ENCODE measurements at regions not wholly inside any gene's neighbourhood (a gene's known extent, or its start where the extent isn't known, plus 50 kb on each side); places are given as distances from the start of the nearest gene placed in this dataset.

- Histone ChIP-seq H4K91ac (ENCODE audit: low read depth, low read length, poor library complexity) (no peak overlapping the region), H3K79me1 (ENCODE audit: low read depth, low read length) (no peaks in the 10 kb centered on the region), H2AK5ac (ENCODE audit: low read depth, low read length) (no peak overlapping the region), H3K9me3 (replicated peaks in 1 of 2; ENCODE audit: control insufficient read depth in 2 of 2, insufficient read depth in 1 of 2, low read depth in 1 of 2, low read length in 2 of 2) (no peaks in the 10 kb centered on the region), H3K27me3 (ENCODE audit: control insufficient read depth in 3 of 3, insufficient read depth in 3 of 3, low read depth in 1 of 3, low read length in 3 of 3) (peaks cover 0 to 31% (median 0%) of the 10 kb centered on the region in 3 experiments), H2AFZ (ENCODE audit: low read length) (no peak overlapping the region), H2BK15ac (ENCODE audit: low read length) (no peak overlapping the region), H2BK5ac (ENCODE audit: low read length) (no peak overlapping the region), H3K4me2 (ENCODE audit: insufficient read depth, low read length, poor library complexity, severe bottlenecking) (no peak overlapping the region), H3K36me3 (replicated peaks in 1 of 2; ENCODE audit: control insufficient read depth in 2 of 2, insufficient read depth in 2 of 2, low read length in 2 of 2) (no peaks in the 10 kb centered on the region), H2BK120ac (ENCODE audit: low read depth, low read length) (no peak overlapping the region), H3K4me3 (ENCODE audit: low read length in 2 of 2) (no peak overlapping the region), H3K4ac (ENCODE audit: low read length) (no peak overlapping the region), H2BK12ac (ENCODE audit: low read length) (no peak overlapping the region), H3K9ac (ENCODE audit: low read depth, low read length, poor library complexity) (no peak overlapping the region), H3K18ac (ENCODE audit: low read length) (peak overlapping the region; percentile 40), H3K23ac (ENCODE audit: low read depth, low read length, poor library complexity) (no peak overlapping the region), H3K4me1 (ENCODE audit: control insufficient read depth in 2 of 2, insufficient read depth in 1 of 2, low read depth in 1 of 2, low read length in 2 of 2) (no peaks in the 10 kb centered on the region), H3K14ac (ENCODE audit: low read length) (no peak overlapping the region), H4K8ac (ENCODE audit: low read depth, low read length) (no peak overlapping the region), H3K27ac (replicated peaks; ENCODE audit: low read length) (no peak overlapping the region)
- no CpG with 5 or more reads among the region's 13 CpGs for WGBS, 2 donors (ENCODE audit: extremely low coverage in 2 of 2, insufficient read length in 2 of 2, insufficient replicate concordance in 1 of 2)
- DNase-seq (ENCODE audit: low spot score) = no peak
Measured at GRCh38 chr3:72316501-72317279, 531.6 kb downstream of the SHQ1 start.

- Histone ChIP-seq H3K14ac (ENCODE audit: low read length) (no peak overlapping the region), H4K91ac (ENCODE audit: low read depth, low read length, poor library complexity) (no peak overlapping the region), H2BK12ac (ENCODE audit: low read length) (no peak overlapping the region), H3K4me1 (ENCODE audit: control insufficient read depth in 2 of 2, insufficient read depth in 1 of 2, low read depth in 1 of 2, low read length in 2 of 2) (no peaks in the 10 kb centered on the region), H3K4me2 (ENCODE audit: insufficient read depth, low read length, poor library complexity, severe bottlenecking) (no peak overlapping the region), H4K8ac (ENCODE audit: low read depth, low read length) (no peak overlapping the region), H3K9ac (ENCODE audit: low read depth, low read length, poor library complexity) (no peak overlapping the region), H2AK5ac (ENCODE audit: low read depth, low read length) (no peak overlapping the region), H3K9me3 (replicated peaks in 1 of 2; ENCODE audit: control insufficient read depth in 2 of 2, insufficient read depth in 1 of 2, low read depth in 1 of 2, low read length in 2 of 2) (no peaks in the 10 kb centered on the region), H2BK120ac (ENCODE audit: low read depth, low read length) (no peak overlapping the region), H2BK15ac (ENCODE audit: low read length) (no peak overlapping the region), H2AFZ (ENCODE audit: low read length) (no peak overlapping the region), H3K27ac (replicated peaks; ENCODE audit: low read length) (no peak overlapping the region), H3K79me1 (ENCODE audit: low read depth, low read length) (no peaks in the 10 kb centered on the region), H3K4me3 (ENCODE audit: low read length in 2 of 2) (no peak overlapping the region), H3K27me3 (ENCODE audit: control insufficient read depth in 3 of 3, insufficient read depth in 3 of 3, low read depth in 1 of 3, low read length in 3 of 3) (peaks cover 0 to 35% (median 0%) of the 10 kb centered on the region in 3 experiments), H2BK5ac (ENCODE audit: low read length) (no peak overlapping the region), H3K36me3 (replicated peaks in 1 of 2; ENCODE audit: control insufficient read depth in 2 of 2, insufficient read depth in 2 of 2, low read length in 2 of 2) (no peaks in the 10 kb centered on the region), H3K18ac (ENCODE audit: low read length) (no peak overlapping the region), H3K4ac (ENCODE audit: low read length) (no peak overlapping the region), H3K23ac (ENCODE audit: low read depth, low read length, poor library complexity) (no peak overlapping the region)
- no CpG with 5 or more reads among the region's 1 CpG for WGBS, 2 donors (ENCODE audit: extremely low coverage in 2 of 2, insufficient read length in 2 of 2, insufficient replicate concordance in 1 of 2)
- DNase-seq (ENCODE audit: low spot score) = no peak
Measured at GRCh38 chr3:72313308-72313707, 528.4 kb upstream of the PROK2 start.

- Histone ChIP-seq H2AFZ (ENCODE audit: low read length) (no peak overlapping the region), H3K23ac (ENCODE audit: low read depth, low read length, poor library complexity) (no peak overlapping the region), H3K27ac (replicated peaks; ENCODE audit: low read length) (no peak overlapping the region), H3K36me3 (replicated peaks in 1 of 2; ENCODE audit: control insufficient read depth in 2 of 2, insufficient read depth in 2 of 2, low read length in 2 of 2) (no peaks in the 10 kb centered on the region), H3K14ac (ENCODE audit: low read length) (no peak overlapping the region), H3K4me1 (ENCODE audit: control insufficient read depth in 2 of 2, insufficient read depth in 1 of 2, low read depth in 1 of 2, low read length in 2 of 2) (no peaks in the 10 kb centered on the region), H2AK5ac (ENCODE audit: low read depth, low read length) (no peak overlapping the region), H3K18ac (ENCODE audit: low read length) (no peak overlapping the region), H4K91ac (ENCODE audit: low read depth, low read length, poor library complexity) (no peak overlapping the region), H3K4ac (ENCODE audit: low read length) (no peak overlapping the region), H3K4me3 (ENCODE audit: low read length in 2 of 2) (no peak overlapping the region), H2BK120ac (ENCODE audit: low read depth, low read length) (no peak overlapping the region), H3K9me3 (replicated peaks in 1 of 2; ENCODE audit: control insufficient read depth in 2 of 2, insufficient read depth in 1 of 2, low read depth in 1 of 2, low read length in 2 of 2) (no peaks in the 10 kb centered on the region), H2BK12ac (ENCODE audit: low read length) (no peak overlapping the region), H3K4me2 (ENCODE audit: insufficient read depth, low read length, poor library complexity, severe bottlenecking) (no peak overlapping the region), H3K9ac (ENCODE audit: low read depth, low read length, poor library complexity) (no peak overlapping the region), H2BK5ac (ENCODE audit: low read length) (no peak overlapping the region), H2BK15ac (ENCODE audit: low read length) (no peak overlapping the region), H3K27me3 (ENCODE audit: control insufficient read depth in 3 of 3, insufficient read depth in 3 of 3, low read depth in 1 of 3, low read length in 3 of 3) (peaks cover 0 to 33% (median 0%) of the 10 kb centered on the region in 3 experiments), H4K8ac (ENCODE audit: low read depth, low read length) (no peak overlapping the region), H3K79me1 (ENCODE audit: low read depth, low read length) (no peaks in the 10 kb centered on the region)
- no CpG with 5 or more reads among the region's 6 CpGs for WGBS, 2 donors (ENCODE audit: extremely low coverage in 2 of 2, insufficient read length in 2 of 2, insufficient replicate concordance in 1 of 2)
- no peak for DNase-seq (ENCODE audit: low spot score)
Measured at GRCh38 chr3:72312339-72312738, 527.4 kb upstream of the PROK2 start.

GRCh38 chr3:72311425-72311824, 526.5 kb upstream of the PROK2 start:
- no peak overlapping the region for H2BK12ac ChIP-seq (ENCODE audit: low read length)
- no peak for DNase-seq (ENCODE audit: low spot score)
- peak overlapping the region; percentile 13 for H3K23ac ChIP-seq (ENCODE audit: low read depth, low read length, poor library complexity)
- no peaks in the 10 kb centered on the region for H3K9me3 ChIP-seq (replicated peaks in 1 of 2; ENCODE audit: control insufficient read depth in 2 of 2, insufficient read depth in 1 of 2, low read depth in 1 of 2, low read length in 2 of 2)
- no peak overlapping the region for H3K4ac ChIP-seq (ENCODE audit: low read length)
- H4K91ac ChIP-seq (ENCODE audit: low read depth, low read length, poor library complexity) = no peak overlapping the region
- H3K9ac ChIP-seq (ENCODE audit: low read depth, low read length, poor library complexity) = no peak overlapping the region
- H3K36me3 ChIP-seq (replicated peaks in 1 of 2; ENCODE audit: control insufficient read depth in 2 of 2, insufficient read depth in 2 of 2, low read length in 2 of 2) = no peaks in the 10 kb centered on the region
- no peak overlapping the region for H2BK15ac ChIP-seq (ENCODE audit: low read length)
- H2BK5ac ChIP-seq (ENCODE audit: low read length) = no peak overlapping the region
- H3K14ac ChIP-seq (ENCODE audit: low read length) = no peak overlapping the region
- H3K27ac ChIP-seq (replicated peaks; ENCODE audit: low read length) = no peak overlapping the region
- H2BK120ac ChIP-seq (ENCODE audit: low read depth, low read length) = no peak overlapping the region
- WGBS, 2 donors (ENCODE audit: extremely low coverage in 2 of 2, insufficient read length in 2 of 2, insufficient replicate concordance in 1 of 2) = no CpG with 5 or more reads among the region's 7 CpGs
- H3K79me1 ChIP-seq (ENCODE audit: low read depth, low read length) = no peaks in the 10 kb centered on the region
- H3K4me1 ChIP-seq (ENCODE audit: control insufficient read depth in 2 of 2, insufficient read depth in 1 of 2, low read depth in 1 of 2, low read length in 2 of 2) = no peaks in the 10 kb centered on the region
- H2AFZ ChIP-seq (ENCODE audit: low read length) = no peak overlapping the region
- no peak overlapping the region for H2AK5ac ChIP-seq (ENCODE audit: low read depth, low read length)
- no peak overlapping the region for H3K4me3 ChIP-seq (ENCODE audit: low read length in 2 of 2)
- peaks cover 0 to 27% (median 0%) of the 10 kb centered on the region in 3 experiments for H3K27me3 ChIP-seq (ENCODE audit: control insufficient read depth in 3 of 3, insufficient read depth in 3 of 3, low read depth in 1 of 3, low read length in 3 of 3)
- H4K8ac ChIP-seq (ENCODE audit: low read depth, low read length) = no peak overlapping the region
- no peak overlapping the region for H3K4me2 ChIP-seq (ENCODE audit: insufficient read depth, low read length, poor library complexity, severe bottlenecking)
- H3K18ac ChIP-seq (ENCODE audit: low read length) = no peak overlapping the region

All from neuronal stem cell (in vitro differentiated cells).